HL-60 (cell line): ENCODE measurements at regions not wholly inside any gene's neighbourhood (a gene's known extent, or its start where the extent isn't known, plus 50 kb on each side); places are given as distances from the start of the nearest gene placed in this dataset.
"Not testable (repeated sequence)": the region's sequence is repeated elsewhere in the genome, so short reads cannot be mapped to it uniquely, and the experiment has no call there.

Source experiments
- DNase-seq, 2 experiments: peaks; one replicate each; pipeline ENCODE4 v3.0.0-alpha.2; 2010 to 2020; ENCODE audit warnings: low read depth in 1 of 2, low spot score in 1 of 2
- H3K27ac ChIP-seq: fragments of 250-450 bp; sonication (Bioruptor Pico); replicated peaks from 2 replicates; pipeline ENCODE4 v1.5.1; 2020; ENCODE audit warnings: mild to moderate bottlenecking, moderate library complexity
- H3K27me3 ChIP-seq: fragments of 250-450 bp; sonication (Bioruptor Pico); 2 replicates; pipeline ENCODE4 v1.5.1; 2021; ENCODE audit warnings: mild to moderate bottlenecking, moderate library complexity; ENCODE audit not compliant: insufficient read depth, poor library complexity, severe bottlenecking
- H3K4me3 ChIP-seq: replicated peaks from 2 replicates; pipeline ENCODE4 v1.5.1; 2011; ENCODE audit warnings: mild to moderate bottlenecking, control low read depth, low read length; ENCODE audit not compliant: insufficient read depth
- CTCF ChIP-seq: IDR thresholded peaks from one replicate; pipeline ENCODE4 v1.5.1; 2011; ENCODE audit warnings: low read length, control low read depth, inconsistent platforms; ENCODE audit not compliant: insufficient read depth
- GABPA ChIP-seq: IDR thresholded peaks from 2 replicates; pipeline ENCODE4 v1.6.1; 2012; ENCODE audit warnings: low read depth
- POLR2AphosphoS5 ChIP-seq: IDR thresholded peaks from 2 replicates; pipeline ENCODE4 v1.6.1; 2012; ENCODE audit warnings: low read depth
- REST ChIP-seq: IDR thresholded peaks from 2 replicates; pipeline ENCODE4 v1.6.1; 2012; ENCODE audit warnings: low read depth; ENCODE audit not compliant: insufficient replicate concordance
- SPI1 ChIP-seq: IDR thresholded peaks from 2 replicates; pipeline ENCODE4 v1.6.1; 2012; ENCODE audit warnings: low read depth, mild to moderate bottlenecking, borderline replicate concordance

DNA sequence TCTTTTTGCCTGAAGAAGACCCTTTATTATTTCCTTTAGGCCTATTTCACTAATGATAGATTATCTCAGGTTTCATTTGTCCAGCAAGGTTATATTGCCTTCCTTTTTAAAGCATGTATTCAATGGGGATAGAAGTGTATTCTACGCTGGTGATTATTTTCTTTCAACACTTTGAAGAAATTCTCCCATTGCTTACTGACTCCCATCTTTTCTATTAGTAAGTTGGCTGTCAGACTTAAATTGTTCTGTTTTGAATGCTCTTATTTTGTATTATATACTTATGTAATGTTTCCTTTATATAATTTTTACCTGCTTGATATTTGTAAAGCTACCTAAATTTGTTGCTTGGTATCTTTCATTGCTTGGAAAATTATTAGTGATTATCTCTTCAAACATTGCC is 445.1 kb upstream of the RASGRP1 start:
- H3K27me3 ChIP-seq: no peaks in the 10 kb centered on the region

DNA sequence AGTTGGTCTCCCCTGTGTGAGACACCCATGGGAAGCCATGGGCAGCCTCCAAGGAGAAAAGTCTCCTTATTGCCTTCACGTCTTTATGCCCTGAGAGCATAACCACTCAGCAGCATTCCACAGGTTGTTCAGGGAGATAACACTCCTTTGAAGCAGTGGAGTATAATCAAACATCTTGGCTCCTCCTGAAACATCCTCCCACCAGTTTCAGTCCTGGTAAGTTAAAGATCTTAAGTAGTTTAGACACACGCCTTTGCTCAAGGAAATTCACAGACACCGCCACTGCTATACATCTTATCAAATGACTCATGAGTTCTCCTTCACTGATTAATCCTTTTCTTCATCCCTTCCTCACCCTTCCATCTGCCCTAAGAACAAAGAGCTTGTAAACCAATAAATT is 446.5 kb upstream of the RASGRP1 start:
- H3K27me3 ChIP-seq, H3K4me3 ChIP-seq, H3K27ac ChIP-seq, DNase-seq: not testable (repeated sequence)

More for the DNA sequence above, 445.1 kb upstream of the RASGRP1 start:
- DNase-seq: no peak
- TF ChIP-seq SPI1 (no peak), POLR2AphosphoS5 (no peak), CTCF (no peak), GABPA (no peak), REST (no peak)
- Histone ChIP-seq H3K27ac (no peak overlapping the region), H3K4me3 (no peak overlapping the region)

- DNase-seq: no peak
- H3K27me3 ChIP-seq: no peaks in the 10 kb centered on the region
- H3K4me3 ChIP-seq: no peak overlapping the region
- H3K27ac ChIP-seq: no peak overlapping the region
- no peak for TF ChIP-seq POLR2AphosphoS5
- TF ChIP-seq REST: no peak
- TF ChIP-seq SPI1: no peak
- no peak for TF ChIP-seq GABPA
- no peak for TF ChIP-seq CTCF
Measured at GRCh38 chr15:39013262-39013661, 448.6 kb upstream of the RASGRP1 start.

- Histone ChIP-seq H3K4me3 (no peak overlapping the region), H3K27me3 (no peaks in the 10 kb centered on the region), H3K27ac (no peak overlapping the region)
- DNase-seq: no peak
- TF ChIP-seq POLR2AphosphoS5 (no peak), CTCF (no peak), GABPA (no peak), SPI1 (no peak), REST (no peak)
Measured at GRCh38 chr15:39014682-39015081, 450.1 kb upstream of the RASGRP1 start.
